Neuronal stem cell (in vitro differentiated cells): ENCODE measurements at regions not wholly inside any gene's neighbourhood (a gene's known extent, or its start where the extent isn't known, plus 50 kb on each side); places are given as distances from the start of the nearest gene placed in this dataset.

ENCODE experiments used
- DNase-seq: peaks from one replicate; pipeline ENCODE4 v3.0.0-alpha.2; 2013; ENCODE audit warnings: low spot score
- H2AFZ ChIP-seq: one replicate; pipeline ENCODE4 v1.6.1; 2013; ENCODE audit warnings: mild to moderate bottlenecking, low read length, inconsistent platforms
- H2AK5ac ChIP-seq: 2 replicates; pipeline ENCODE4 v1.6.1; 2013; ENCODE audit warnings: low read depth, mild to moderate bottlenecking, inconsistent platforms, low read length, moderate library complexity, mixed read lengths
- H2BK120ac ChIP-seq: 2 replicates; pipeline ENCODE4 v1.6.1; 2013; ENCODE audit warnings: low read depth, mild to moderate bottlenecking, inconsistent platforms, low read length, moderate library complexity, mixed read lengths
- H2BK12ac ChIP-seq: one replicate; pipeline ENCODE4 v1.6.1; 2013; ENCODE audit warnings: low read length, inconsistent platforms
- H2BK15ac ChIP-seq: 2 replicates; pipeline ENCODE4 v1.6.1; 2013; ENCODE audit warnings: mild to moderate bottlenecking, low read length, inconsistent platforms, mixed read lengths
- H2BK5ac ChIP-seq: one replicate; pipeline ENCODE4 v1.6.1; 2013; ENCODE audit warnings: inconsistent platforms, mild to moderate bottlenecking, low read length, moderate library complexity
- H3K14ac ChIP-seq: one replicate; pipeline ENCODE4 v1.6.1; 2013; ENCODE audit warnings: low read length, inconsistent platforms
- H3K18ac ChIP-seq: 2 replicates; pipeline ENCODE4 v1.6.1; 2013; ENCODE audit warnings: low read length, inconsistent platforms
- H3K23ac ChIP-seq: 2 replicates; pipeline ENCODE4 v1.6.1; 2013; ENCODE audit warnings: low read depth, mild to moderate bottlenecking, mixed read lengths, low read length, inconsistent platforms; ENCODE audit not compliant: poor library complexity
- H3K27ac ChIP-seq: replicated peaks from 3 replicates; pipeline ENCODE4 v1.5.1; 2013; ENCODE audit warnings: low read length, inconsistent platforms
- H3K27me3 ChIP-seq, 3 experiments: 2 replicates each; pipeline ENCODE4 v1.6.1; 2013; ENCODE audit warnings: low read length in 3 of 3, mild to moderate bottlenecking in 2 of 3, inconsistent platforms in 1 of 3, low read depth in 1 of 3, mixed read lengths in 1 of 3, moderate library complexity in 1 of 3; ENCODE audit not compliant: control insufficient read depth in 3 of 3, insufficient read depth in 3 of 3
- H3K36me3 ChIP-seq, 2 donors: replicated peaks in 1 of 2; 2 replicates each; pipeline ENCODE4 v1.6.1; 2013; ENCODE audit warnings: low read length in 2 of 2; ENCODE audit not compliant: control insufficient read depth in 2 of 2, insufficient read depth in 2 of 2
- H3K4ac ChIP-seq: 2 replicates; pipeline ENCODE4 v1.6.1; 2013; ENCODE audit warnings: inconsistent platforms, mild to moderate bottlenecking, low read length, moderate library complexity
- H3K4me1 ChIP-seq, 2 donors: 1 replicate in 1 of 2; 2 replicates in 1 of 2; pipeline ENCODE4 v1.6.1; 2013; ENCODE audit warnings: low read length in 2 of 2, low read depth in 1 of 2; ENCODE audit not compliant: control insufficient read depth in 2 of 2, insufficient read depth in 1 of 2
- H3K4me2 ChIP-seq: one replicate; pipeline ENCODE4 v1.6.1; 2013; ENCODE audit warnings: mild to moderate bottlenecking, low read length, inconsistent platforms; ENCODE audit not compliant: insufficient read depth, poor library complexity, severe bottlenecking
- H3K4me3 ChIP-seq, 2 donors: 2 replicates each; pipeline ENCODE4 v1.5.1; 2013; ENCODE audit warnings: low read length in 2 of 2, mild to moderate bottlenecking in 2 of 2, inconsistent platforms in 1 of 2, moderate library complexity in 1 of 2
- H3K79me1 ChIP-seq: one replicate; pipeline ENCODE4 v1.6.1; 2013; ENCODE audit warnings: low read depth, mild to moderate bottlenecking, inconsistent platforms, low read length, moderate library complexity
- H3K9ac ChIP-seq: one replicate; pipeline ENCODE4 v1.6.1; 2013; ENCODE audit warnings: mild to moderate bottlenecking, low read depth, low read length, inconsistent platforms; ENCODE audit not compliant: poor library complexity
- H3K9me3 ChIP-seq, 2 donors: replicated peaks in 1 of 2; 2 replicates each; pipeline versions ENCODE3 to v1.6.1; 2013; ENCODE audit warnings: low read length in 2 of 2, mild to moderate bottlenecking in 2 of 2, inconsistent platforms in 1 of 2, low read depth in 1 of 2, mixed read lengths in 1 of 2, moderate library complexity in 1 of 2; ENCODE audit not compliant: control insufficient read depth in 2 of 2, insufficient read depth in 1 of 2
- H4K8ac ChIP-seq: one replicate; pipeline ENCODE4 v1.6.1; 2013; ENCODE audit warnings: low read depth, mild to moderate bottlenecking, inconsistent platforms, low read length, moderate library complexity
- H4K91ac ChIP-seq: one replicate; pipeline ENCODE4 v1.6.1; 2013; ENCODE audit warnings: low read length, low read depth, mild to moderate bottlenecking, inconsistent platforms; ENCODE audit not compliant: poor library complexity
- WGBS, 2 donors: extraction: QIAGEN DNeasy Blood & Tissue Kit; methylation state at CpG; one replicate each; pipeline ENCODE4 v1.1.7; 2013; ENCODE audit warnings: missing lambda C conversion rate in 2 of 2, mixed read lengths in 1 of 2; ENCODE audit not compliant: insufficient read length in 2 of 2, insufficient replicate concordance in 1 of 2; ENCODE audit errors: extremely low coverage in 2 of 2; 5-methylcytosine and 5-hydroxymethylcytosine counted together

- no peak overlapping the region for H2BK5ac ChIP-seq
- no CpG with 5 or more reads among the region's 3 CpGs for WGBS, 2 donors
- no peak overlapping the region for H3K27ac ChIP-seq
These were observed 819.2 kb downstream of the FSCB start for GRCh38 chr14:43687921-43688320.

GRCh38 chr14:43677581-43677980 is 829.5 kb downstream of the FSCB start:
- H2AFZ ChIP-seq: no peak overlapping the region
- H3K4me1 ChIP-seq: no peaks in the 10 kb centered on the region
- H2BK12ac ChIP-seq: no peak overlapping the region
- H3K18ac ChIP-seq: no peak overlapping the region
- whole genome bisulfite sequencing, 2 donors: no CpG with 5 or more reads among the region's 1 CpG
- no peak overlapping the region for H3K23ac ChIP-seq
- H3K14ac ChIP-seq: no peak overlapping the region
- no peak overlapping the region for H3K4ac ChIP-seq
- H3K79me1 ChIP-seq: no peaks in the 10 kb centered on the region
- no peak overlapping the region for H2BK15ac ChIP-seq
- H4K91ac ChIP-seq: no peak overlapping the region
- H3K9ac ChIP-seq: no peak overlapping the region
- H3K4me2 ChIP-seq: no peak overlapping the region
- H3K9me3 ChIP-seq: no peaks in the 10 kb centered on the region
- H3K4me3 ChIP-seq: no peak overlapping the region
- H3K27me3 ChIP-seq: no peaks in the 10 kb centered on the region
- H3K36me3 ChIP-seq: no peaks in the 10 kb centered on the region
- H2BK5ac ChIP-seq: no peak overlapping the region
- no peak overlapping the region for H2BK120ac ChIP-seq
- H2AK5ac ChIP-seq: no peak overlapping the region
- no peak for DNase-seq
- no peak overlapping the region for H3K27ac ChIP-seq
- no peak overlapping the region for H4K8ac ChIP-seq

More at GRCh38 chr14:43687921-43688320, 819.2 kb downstream of the FSCB start:
- Histone ChIP-seq H2AFZ (no peak overlapping the region), H3K27me3 (no peaks in the 10 kb centered on the region), H3K9me3 (no peaks in the 10 kb centered on the region), H4K8ac (no peak overlapping the region), H3K4me3 (no peak overlapping the region), H3K18ac (no peak overlapping the region), H3K4me2 (no peak overlapping the region), H2BK120ac (no peak overlapping the region), H3K4ac (no peak overlapping the region), H2BK12ac (no peak overlapping the region), H3K23ac (no peak overlapping the region), H3K9ac (no peak overlapping the region), H3K4me1 (no peaks in the 10 kb centered on the region), H2AK5ac (no peak overlapping the region), H2BK15ac (no peak overlapping the region), H4K91ac (no peak overlapping the region), H3K14ac (no peak overlapping the region), H3K79me1 (no peaks in the 10 kb centered on the region), H3K36me3 (no peaks in the 10 kb centered on the region)
- DNase-seq: no peak

DNA sequence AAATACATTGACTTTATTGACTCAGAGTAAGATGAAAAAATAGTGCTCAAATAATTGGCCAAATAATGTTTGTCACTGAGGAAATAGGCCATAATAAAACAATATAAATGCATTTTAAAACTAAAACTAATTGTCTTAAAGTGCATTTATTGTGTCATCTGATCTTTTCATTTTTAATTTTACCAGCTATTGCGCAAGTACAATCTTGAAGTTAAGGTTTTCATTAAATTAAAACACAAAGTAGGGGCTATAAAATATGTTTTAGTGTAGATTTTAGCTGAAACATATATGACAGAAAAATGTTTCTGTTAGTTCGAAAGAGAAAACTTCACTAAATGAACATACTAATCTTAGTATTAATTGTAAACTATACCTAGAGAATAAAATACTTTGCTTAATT is 832.8 kb downstream of the FSCB start:
- Histone ChIP-seq H3K27ac (no peak overlapping the region), H4K91ac (no peak overlapping the region), H3K4me2 (no peak overlapping the region), H4K8ac (no peak overlapping the region), H3K79me1 (no peaks in the 10 kb centered on the region), H3K14ac (no peak overlapping the region), H3K4me1 (no peaks in the 10 kb centered on the region), H3K9me3 (no peaks in the 10 kb centered on the region), H3K4me3 (no peak overlapping the region), H2BK15ac (no peak overlapping the region), H3K23ac (no peak overlapping the region), H3K27me3 (no peaks in the 10 kb centered on the region), H2AK5ac (no peak overlapping the region), H2BK12ac (no peak overlapping the region), H2BK5ac (no peak overlapping the region), H2BK120ac (no peak overlapping the region), H3K4ac (no peak overlapping the region), H2AFZ (no peak overlapping the region), H3K9ac (no peak overlapping the region), H3K18ac (no peak overlapping the region), H3K36me3 (no peaks in the 10 kb centered on the region)
- no peak for DNase-seq
- no CpG with 5 or more reads among the region's 2 CpGs for WGBS, 2 donors

GRCh38 chr14:43671716-43672485 is 835.2 kb downstream of the FSCB start:
- no peaks in the 10 kb centered on the region for H3K27me3 ChIP-seq
- H2BK15ac ChIP-seq: no peak overlapping the region
- H4K8ac ChIP-seq: no peak overlapping the region
- no peak overlapping the region for H2AFZ ChIP-seq
- H3K4ac ChIP-seq: no peak overlapping the region
- DNase-seq: no peak
- no CpG with 5 or more reads among the region's 3 CpGs for WGBS, 2 donors
- H3K4me2 ChIP-seq: no peak overlapping the region
- no peak overlapping the region for H3K4me3 ChIP-seq
- H2AK5ac ChIP-seq: no peak overlapping the region
- no peak overlapping the region for H4K91ac ChIP-seq
- H2BK12ac ChIP-seq: no peak overlapping the region
- H3K14ac ChIP-seq: no peak overlapping the region
- no peaks in the 10 kb centered on the region for H3K79me1 ChIP-seq
- no peak overlapping the region for H2BK5ac ChIP-seq
- H3K23ac ChIP-seq: no peak overlapping the region
- H3K4me1 ChIP-seq: no peaks in the 10 kb centered on the region
- H3K36me3 ChIP-seq: no peaks in the 10 kb centered on the region
- no peak overlapping the region for H3K18ac ChIP-seq
- H3K9ac ChIP-seq: no peak overlapping the region
- no peak overlapping the region for H2BK120ac ChIP-seq
- no peaks in the 10 kb centered on the region for H3K9me3 ChIP-seq
- no peak overlapping the region for H3K27ac ChIP-seq
